Aorta (tissue), 5 donors: ENCODE measurements at regions not wholly inside any gene's neighbourhood (a gene's known extent, or its start where the extent isn't known, plus 50 kb on each side); places are given as distances from the start of the nearest gene placed in this dataset.
"Not testable (repeated sequence)": the region's sequence is repeated elsewhere in the genome, so short reads cannot be mapped to it uniquely, and the experiment has no call there.

Source experiments
- ATAC-seq: fragments of 200-7000 bp; cut with Tn5 transposase; one replicate; pipeline ENCODE4 v1.9.1; 2022; ENCODE audit warnings: moderate library complexity; ENCODE audit not compliant: low FRiP score
- DNase-seq, 2 donors: peaks; one replicate each; pipeline ENCODE4 v3.0.0-alpha.2; 2020
- H3K27ac ChIP-seq, 2 donors: one replicate each; pipeline ENCODE4 v1.5.1; 2013; ENCODE audit warnings: low read length in 2 of 2, mild to moderate bottlenecking in 2 of 2, moderate library complexity in 2 of 2, control low read depth in 1 of 2, inconsistent platforms in 1 of 2, low read depth in 1 of 2
- H3K27me3 ChIP-seq, 2 donors: one replicate each; pipeline ENCODE4 v1.6.1; 2013; ENCODE audit warnings: control low read depth in 1 of 2, low read length in 1 of 2, mild to moderate bottlenecking in 1 of 2, moderate library complexity in 1 of 2; ENCODE audit not compliant: insufficient read depth in 2 of 2, control insufficient read depth in 1 of 2
- H3K36me3 ChIP-seq, 2 donors: one replicate each; pipeline ENCODE4 v1.6.1; 2013; ENCODE audit warnings: control low read depth in 1 of 2, low read length in 1 of 2, mild to moderate bottlenecking in 1 of 2; ENCODE audit not compliant: insufficient read depth in 2 of 2, control insufficient read depth in 1 of 2
- H3K4me1 ChIP-seq, 2 donors: one replicate each; pipeline ENCODE4 v1.6.1; 2013; ENCODE audit warnings: low read length in 2 of 2, control low read depth in 1 of 2, mild to moderate bottlenecking in 1 of 2, moderate library complexity in 1 of 2; ENCODE audit not compliant: insufficient read depth in 2 of 2, control insufficient read depth in 1 of 2
- H3K4me3 ChIP-seq, 2 donors: one replicate each; pipeline ENCODE4 v1.5.1; 2013; ENCODE audit warnings: low read length in 2 of 2, control low read depth in 1 of 2, mild to moderate bottlenecking in 1 of 2
- H3K9me3 ChIP-seq: one replicate; pipeline ENCODE4 v1.6.1; 2013; ENCODE audit warnings: mild to moderate bottlenecking, low read length; ENCODE audit not compliant: control insufficient read depth
- WGBS, 2 donors: extraction: QIAGEN DNeasy Blood & Tissue Kit; methylation state at CpG; one replicate each; pipeline ENCODE4 v1.1.7; 2013; 5-methylcytosine and 5-hydroxymethylcytosine counted together
- intact Hi-C, 2 donors: fragments of 100-400 bp; cut with DNase I; formaldehyde crosslinking; loops; one replicate each; pipeline versions ENCODE4 v1.14.2 to v1.15.0; 2022
- donor health status: healthy with polysubstance abuse.
- donor health status: Bipolar disorder and iron deficiency.
- donor health status: DM: no; HTN: no; CAD: no.
- donor health status: DM: no; HTN: no; CAD: no.
- donor health status: DM: yes; HTN: yes; CAD: no.

DNA sequence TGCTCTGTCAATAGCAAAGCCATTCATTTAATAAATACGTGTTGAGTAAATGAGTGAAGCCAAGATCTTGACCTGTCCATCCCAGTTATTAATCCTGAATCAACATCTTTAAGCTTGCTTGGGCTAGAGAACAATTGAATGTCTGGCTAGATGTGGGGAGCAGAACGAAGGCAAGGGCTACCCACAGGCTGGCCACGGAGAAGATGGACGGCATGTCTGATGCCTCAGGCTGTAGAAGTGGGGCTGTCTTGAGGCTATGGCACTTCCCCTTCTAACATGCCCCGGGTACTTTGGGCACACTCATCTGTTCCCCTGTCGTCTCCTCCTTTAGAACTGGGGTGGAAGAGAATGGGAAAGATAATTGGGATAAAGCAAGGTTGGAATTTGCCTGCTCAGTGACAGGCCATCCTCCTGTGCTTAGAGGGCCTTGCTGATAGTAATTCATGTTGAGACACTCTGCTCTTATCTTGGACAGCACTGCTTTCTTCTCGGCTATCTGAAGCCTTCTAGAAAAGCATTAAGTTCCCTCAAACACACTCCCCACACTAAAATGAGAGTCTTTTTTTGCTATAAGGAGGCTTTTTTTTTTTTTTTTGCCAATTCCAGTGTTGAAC is 225.7 kb downstream of the MREG start:
- no peak overlapping the region for H3K27ac ChIP-seq
- peaks cover 0 to 2% of the 10 kb centered on the region in 2 donors for H3K4me1 ChIP-seq
- no peaks in the 10 kb centered on the region for H3K27me3 ChIP-seq
- DNase-seq (no peak), ATAC-seq (no peak)
- H3K36me3 ChIP-seq, result no peaks in the 10 kb centered on the region
- WGBS, 2 donors, result 90 to 94% methylated on average over 7 of the region's 7 CpGs
- no peak overlapping the region for H3K4me3 ChIP-seq
- H3K9me3 ChIP-seq, result no peaks in the 10 kb centered on the region
- intact Hi-C loops, result no loop called here

GRCh38 chr2:215787025-215787424 is 226.3 kb downstream of the MREG start:
- Histone ChIP-seq H3K9me3 (no peaks in the 10 kb centered on the region), H3K36me3 (no peaks in the 10 kb centered on the region), H3K4me1 (peaks cover 0 to 3% of the 10 kb centered on the region in 2 donors), H3K4me3 (no peak overlapping the region), H3K27ac (no peak overlapping the region), H3K27me3 (no peaks in the 10 kb centered on the region)
- ATAC-seq (no peak), DNase-seq (no peak)
- intact Hi-C loops, result no loop called here
- 92 to 94% methylated on average over 3 of the region's 3 CpGs for WGBS, 2 donors

GRCh38 chr2:215784371-215784783 is 229.0 kb downstream of the MREG start:
- Histone ChIP-seq H3K36me3 (no peaks in the 10 kb centered on the region), H3K27ac (no peak overlapping the region), H3K27me3 (no peaks in the 10 kb centered on the region), H3K4me3 (no peak overlapping the region), H3K4me1 (peaks cover 0 to 3% of the 10 kb centered on the region in 2 donors), H3K9me3 (no peaks in the 10 kb centered on the region)
- 4 to 8% methylated on average over 3 of the region's 3 CpGs for WGBS, 2 donors
- intact Hi-C loops, result no loop called here
- no peak for DNase-seq
- peak; percentile 33 for ATAC-seq

- intact Hi-C loops, H3K27me3 ChIP-seq, H3K9me3 ChIP-seq, H3K36me3 ChIP-seq, DNase-seq, H3K4me1 ChIP-seq, H3K27ac ChIP-seq, ATAC-seq, H3K4me3 ChIP-seq: not testable (repeated sequence)
- WGBS, 2 donors, result 95 to 96% methylated on average over 7 of the region's 7 CpGs
Measured at GRCh38 chr2:215783640-215784039, 229.7 kb downstream of the MREG start.

GRCh38 chr2:215782965-215783364 is 230.4 kb downstream of the MREG start:
- intact Hi-C loops, result no loop called here
- 98% methylated on average over 2 of the region's 2 CpGs for WGBS, 2 donors
- no peaks in the 10 kb centered on the region for H3K9me3 ChIP-seq

DNA sequence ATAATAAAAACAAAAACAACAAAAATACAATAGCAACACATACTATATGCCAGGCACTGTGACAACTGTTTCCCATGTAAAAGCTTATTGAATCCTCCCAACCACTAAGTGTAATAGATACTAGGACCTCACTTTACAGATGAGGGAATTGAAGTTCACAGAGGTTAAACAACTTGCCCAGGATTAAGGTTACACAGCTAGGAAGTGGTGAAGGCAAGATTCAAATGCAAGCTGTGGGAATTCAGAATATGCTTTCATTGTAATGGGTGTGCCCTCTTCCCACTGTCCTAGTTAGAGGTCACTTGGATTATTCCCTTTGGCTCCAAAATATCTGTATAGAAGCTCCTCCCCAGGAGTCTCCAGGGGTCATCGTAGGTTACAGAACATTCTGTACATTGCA is 231.1 kb downstream of the MREG start:
- peaks cover 0 to 5% of the 10 kb centered on the region in 2 donors for H3K4me1 ChIP-seq
- no peak overlapping the region for H3K27ac ChIP-seq

More at GRCh38 chr2:215782965-215783364, 230.4 kb downstream of the MREG start:
- DNase-seq (no peak), ATAC-seq (no peak)
- Histone ChIP-seq H3K4me1 (peaks cover 0 to 3% of the 10 kb centered on the region in 2 donors), H3K27me3 (no peaks in the 10 kb centered on the region), H3K27ac (no peak overlapping the region), H3K4me3 (no peak overlapping the region), H3K36me3 (no peaks in the 10 kb centered on the region)

DNA sequence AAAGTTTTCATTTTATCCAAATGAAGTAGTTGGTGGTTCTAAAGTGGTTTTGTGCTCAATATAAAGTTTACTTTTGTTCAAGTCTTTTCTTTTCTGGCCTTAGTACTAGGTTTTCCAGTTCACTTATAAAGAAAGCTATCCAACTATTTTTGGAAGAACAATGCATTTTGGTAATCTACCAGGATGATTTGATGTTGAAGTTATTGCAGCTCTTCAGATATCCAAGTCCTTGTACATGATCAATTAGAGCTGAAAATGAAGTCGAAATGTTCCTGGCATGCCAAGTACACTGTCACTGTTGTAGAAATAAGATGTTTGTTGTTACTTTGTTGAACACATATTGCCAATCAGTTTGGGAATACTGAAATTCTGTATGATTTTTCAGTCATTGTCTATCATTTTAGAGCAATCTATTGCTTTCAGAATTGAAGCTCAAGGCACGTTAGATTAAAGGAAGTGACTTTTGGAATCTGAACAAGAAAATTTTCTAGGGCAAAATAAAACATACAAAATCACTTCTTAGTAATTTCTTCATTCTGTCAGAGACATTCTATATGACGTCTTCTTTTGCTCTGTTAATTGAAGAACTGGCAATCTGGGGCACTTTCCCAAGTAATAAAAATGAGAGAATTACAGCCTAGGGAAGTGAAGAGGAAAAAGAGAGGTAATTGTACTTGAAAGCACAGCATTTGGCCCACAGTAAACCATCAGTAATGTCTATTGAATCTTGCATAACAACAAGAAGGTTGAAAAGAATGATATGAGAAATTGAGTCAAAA is 232.3 kb downstream of the MREG start:
- Histone ChIP-seq H3K9me3 (no peaks in the 10 kb centered on the region), H3K36me3 (no peaks in the 10 kb centered on the region), H3K27ac (no peak overlapping the region), H3K27me3 (no peaks in the 10 kb centered on the region), H3K4me3 (no peak overlapping the region), H3K4me1 (peaks cover 0 to 5% of the 10 kb centered on the region in 2 donors)
- intact Hi-C loops, result no loop called here
- ATAC-seq (no peak), DNase-seq (no peak)
- 15 to 22% methylated on average over 3 of the region's 3 CpGs for WGBS, 2 donors

More for the DNA sequence above, 231.1 kb downstream of the MREG start:
- DNase-seq, result no peak
- ATAC-seq, result no peak
- Histone ChIP-seq H3K36me3 (no peaks in the 10 kb centered on the region), H3K9me3 (no peaks in the 10 kb centered on the region), H3K4me3 (no peak overlapping the region), H3K27me3 (no peaks in the 10 kb centered on the region)
- intact Hi-C loops, result no loop called here
- 94 to 100% methylated on average over 1 of the region's 1 CpG for WGBS, 2 donors

- no peaks in the 10 kb centered on the region for H3K9me3 ChIP-seq
- H3K36me3 ChIP-seq, result no peaks in the 10 kb centered on the region
- WGBS, 2 donors, result 61 to 77% methylated on average over 5 of the region's 5 CpGs
- no peaks in the 10 kb centered on the region for H3K27me3 ChIP-seq
- DNase-seq (no peak), ATAC-seq (no peak)
- intact Hi-C loops, result no loop called here
- no peak overlapping the region for H3K4me3 ChIP-seq
- H3K27ac ChIP-seq, result no peak overlapping the region
- H3K4me1 ChIP-seq, result peaks cover 0 to 5% of the 10 kb centered on the region in 2 donors
Measured at GRCh38 chr2:215780313-215780712, 233.0 kb downstream of the MREG start.

DNA sequence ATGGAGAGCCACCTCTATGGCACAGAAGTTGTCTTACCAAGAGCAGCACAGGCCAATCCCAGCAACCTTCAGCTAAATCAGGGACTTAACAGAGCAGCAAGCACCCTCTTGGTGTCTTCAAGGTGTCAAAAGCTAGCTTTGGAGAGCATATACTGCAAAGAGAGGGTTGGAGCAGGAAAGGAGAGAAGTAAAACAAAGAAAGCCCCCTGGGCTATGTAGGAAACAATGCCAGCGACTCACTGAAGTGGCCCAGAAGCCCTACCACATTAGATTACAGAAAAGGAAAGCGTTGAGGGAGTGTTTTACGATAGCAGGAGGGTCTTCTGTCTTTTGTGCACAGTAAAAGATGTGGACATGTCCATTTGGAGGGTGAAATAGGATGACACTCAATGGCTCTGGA is 233.4 kb downstream of the MREG start:
- H3K4me1 ChIP-seq, result peaks cover 0 to 5% of the 10 kb centered on the region in 2 donors

More for the DNA sequence above, 233.4 kb downstream of the MREG start:
- H3K27ac ChIP-seq, result no peak overlapping the region
- H3K4me3 ChIP-seq, result no peak overlapping the region
- intact Hi-C loops, result no loop called here
- WGBS, 2 donors, result 97% methylated on average over 3 of the region's 3 CpGs
- DNase-seq (no peak), ATAC-seq (no peak)
- no peaks in the 10 kb centered on the region for H3K9me3 ChIP-seq
- H3K36me3 ChIP-seq, result no peaks in the 10 kb centered on the region
- no peaks in the 10 kb centered on the region for H3K27me3 ChIP-seq
